HEK293T (cell line): ENCODE measurements at regions not wholly inside any gene's neighbourhood (a gene's known extent, or its start where the extent isn't known, plus 50 kb on each side); places are given as distances from the start of the nearest gene placed in this dataset.
A peak's percentile ranks its signal among the peaks of the same experiment; 100 is the strongest.

Experiments
- CTCF ChIA-PET: fragments of 350-600 bp; formaldehyde crosslinking; extraction: SDS; loops from one replicate; lab custom pipeline; 2021; ENCODE audit warnings: antibody characterized with exemption, inconsistent platforms; lab: Yijun Ruan, JAX
- POLR2A ChIA-PET: fragments of 350-600 bp; formaldehyde crosslinking; extraction: SDS; loops from one replicate; lab custom pipeline; 2020; ENCODE audit warnings: antibody characterized with exemption, inconsistent platforms; lab: Yijun Ruan, JAX
- DNase-seq: peaks from one replicate; pipeline ENCODE4 v3.0.0; 2012; ENCODE audit warnings: mixed read lengths; ENCODE audit errors: extremely low spot score
- ARNT ChIP-seq: fragments of 450-650 bp; IDR thresholded peaks from 2 replicates; pipeline ENCODE4 v1.6.1; 2017; ENCODE audit warnings: mild to moderate bottlenecking
- BHLHE40 ChIP-seq: fragments of 450-650 bp; IDR thresholded peaks from 2 replicates; pipeline ENCODE4 v1.6.1; 2016; ENCODE audit warnings: mild to moderate bottlenecking, moderate library complexity, borderline replicate concordance
- CTBP1 ChIP-seq: fragments of 450-650 bp; IDR thresholded peaks from 2 replicates; pipeline ENCODE4 v1.6.1; 2016; ENCODE audit warnings: borderline replicate concordance
- ELF4 ChIP-seq: fragments of 450-650 bp; IDR thresholded peaks from 2 replicates; pipeline ENCODE4 v1.6.1; 2017; ENCODE audit warnings: antibody characterized with exemption
- FOXA1 ChIP-seq: fragments of 450-650 bp; IDR thresholded peaks from 2 replicates; pipeline ENCODE4 v1.6.1; 2016; ENCODE audit warnings: mild to moderate bottlenecking
- FOXK2 ChIP-seq: fragments of 450-650 bp; IDR thresholded peaks from 2 replicates; pipeline ENCODE4 v1.6.1; 2016; ENCODE audit warnings: mild to moderate bottlenecking
- FOXM1 ChIP-seq: fragments of 450-650 bp; IDR thresholded peaks from 2 replicates; pipeline ENCODE4 v1.6.1; 2017; ENCODE audit warnings: mild to moderate bottlenecking, borderline replicate concordance
- HDGF ChIP-seq: fragments of 450-650 bp; IDR thresholded peaks from 2 replicates; pipeline ENCODE4 v1.6.1; 2017; ENCODE audit warnings: antibody characterized with exemption, borderline replicate concordance
- L3MBTL2 ChIP-seq: fragments of 450-650 bp; conservative IDR thresholded peaks from 2 replicates; pipeline ENCODE4 v1.6.1; 2016; ENCODE audit warnings: mild to moderate bottlenecking
- LEF1 ChIP-seq: fragments of 450-650 bp; IDR thresholded peaks from 2 replicates; pipeline ENCODE4 v1.6.1; 2017; ENCODE audit warnings: mild to moderate bottlenecking, borderline replicate concordance
- NFRKB ChIP-seq: fragments of 450-650 bp; IDR thresholded peaks from 2 replicates; pipeline ENCODE4 v1.6.1; 2016; ENCODE audit warnings: mild to moderate bottlenecking, moderate library complexity
- SP1 ChIP-seq: fragments of 450-650 bp; IDR thresholded peaks from 2 replicates; pipeline ENCODE4 v1.6.1; 2017
- SUZ12 ChIP-seq: fragments of 450-650 bp; IDR thresholded peaks from 2 replicates; pipeline ENCODE4 v1.6.1; 2016; ENCODE audit warnings: mild to moderate bottlenecking
- TARDBP ChIP-seq: fragments of 450-650 bp; IDR thresholded peaks from 2 replicates; pipeline ENCODE4 v1.6.1; 2016
- ZNF384 ChIP-seq: fragments of 450-650 bp; IDR thresholded peaks from 2 replicates; pipeline ENCODE4 v1.6.1; 2016
- TF ChIP-seq, protein P1 (sequence below): fragments of 450-650 bp; IDR thresholded peaks from 2 replicates; pipeline ENCODE4 v1.6.1; 2016

DNA sequence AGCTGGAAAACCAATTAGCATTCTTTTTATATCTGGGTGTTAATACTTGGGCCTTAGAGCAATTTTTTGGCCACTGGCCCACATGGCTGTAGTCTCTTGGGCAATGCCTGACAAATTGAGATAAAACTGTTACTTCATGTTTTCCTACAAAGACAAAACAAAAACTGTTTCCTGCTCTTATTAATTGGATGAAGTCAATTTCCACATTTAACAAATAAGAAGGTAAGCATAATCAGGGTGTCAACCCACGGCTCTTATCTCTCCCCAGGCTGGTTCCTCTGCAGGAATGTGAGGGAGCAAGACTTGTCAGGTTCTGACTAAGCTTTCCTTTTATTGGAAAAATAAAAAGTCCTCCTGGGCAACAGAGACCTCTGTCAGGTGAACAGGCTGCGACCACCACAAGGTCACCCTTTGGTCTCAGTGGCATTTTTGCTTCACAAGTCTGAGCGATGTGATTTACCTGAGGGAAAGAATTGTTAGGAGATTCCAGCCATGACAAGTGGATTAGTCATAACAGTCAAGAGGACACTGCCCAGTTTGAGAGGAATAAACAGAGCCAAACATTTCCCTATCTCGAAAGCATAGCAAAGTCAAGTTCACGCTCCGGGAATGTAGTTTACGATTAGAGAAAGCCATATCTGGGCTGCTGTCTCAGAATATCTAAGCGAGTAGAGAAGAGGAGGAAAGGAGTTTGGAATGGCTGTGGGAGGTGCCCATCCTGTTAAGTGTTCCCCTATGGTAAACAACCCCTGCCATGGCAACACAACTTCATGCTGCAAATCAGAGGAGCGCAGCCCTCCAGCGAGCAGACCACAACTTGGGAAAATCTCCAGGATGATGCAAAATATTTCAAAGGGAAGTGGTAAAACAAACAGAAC lies 144.4 kb downstream of the TES start:
- CTCF ChIA-PET, result no interaction called here
- DNase-seq, result no peak
- no peak for TF ChIP-seq NFRKB
- no peak for TF ChIP-seq LEF1
- no peak for TF ChIP-seq BHLHE40
- no peak for TF ChIP-seq ARNT
- TF ChIP-seq SUZ12, result no peak
- no peak for TF ChIP-seq HDGF
- TF ChIP-seq, protein P1, sequence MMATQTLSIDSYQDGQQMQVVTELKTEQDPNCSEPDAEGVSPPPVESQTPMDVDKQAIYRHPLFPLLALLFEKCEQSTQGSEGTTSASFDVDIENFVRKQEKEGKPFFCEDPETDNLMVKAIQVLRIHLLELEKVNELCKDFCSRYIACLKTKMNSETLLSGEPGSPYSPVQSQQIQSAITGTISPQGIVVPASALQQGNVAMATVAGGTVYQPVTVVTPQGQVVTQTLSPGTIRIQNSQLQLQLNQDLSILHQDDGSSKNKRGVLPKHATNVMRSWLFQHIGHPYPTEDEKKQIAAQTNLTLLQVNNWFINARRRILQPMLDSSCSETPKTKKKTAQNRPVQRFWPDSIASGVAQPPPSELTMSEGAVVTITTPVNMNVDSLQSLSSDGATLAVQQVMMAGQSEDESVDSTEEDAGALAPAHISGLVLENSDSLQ, result no peak
- TF ChIP-seq CTBP1, result no peak
- TF ChIP-seq FOXM1, result no peak
- TF ChIP-seq FOXA1, result no peak
- TF ChIP-seq TARDBP, result no peak
- TF ChIP-seq FOXK2, result no peak
- TF ChIP-seq L3MBTL2, result no peak
- TF ChIP-seq SP1, result no peak
- no peak for TF ChIP-seq ZNF384
- TF ChIP-seq ELF4, result no peak
- POLR2A ChIA-PET, result no interaction called here

- DNase-seq, result no peak
- CTCF ChIA-PET, result no interaction called here
- TF ChIP-seq NFRKB (no peak), L3MBTL2 (no peak), FOXK2 (no peak), SUZ12 (no peak), FOXM1 (no peak), ELF4 (no peak), TARDBP (no peak), FOXA1 (no peak)
- POLR2A ChIA-PET, result no interaction called here
Measured at GRCh38 chr7:116355424-116355765, 144.1 kb upstream of the CAV2 start.

- CTCF ChIA-PET, result no interaction called here
- TF ChIP-seq FOXA1 (no peak), SUZ12 (no peak), FOXK2 (no peak), SP1 (no peak), TARDBP (no peak), BHLHE40 (no peak), ARNT (no peak), LEF1 (no peak), HDGF (no peak), FOXM1 (no peak), ELF4 (no peak)
- TF ChIP-seq, protein P1, result no peak
- DNase-seq, result no peak
- POLR2A ChIA-PET, result no interaction called here
Measured at GRCh38 chr7:116356333-116356965, 143.1 kb upstream of the CAV2 start.

GRCh38 chr7:116356979-116357378 lies 142.6 kb upstream of the CAV2 start:
- DNase-seq, result peak; percentile 28
- TF ChIP-seq, protein P1, result peak; percentile 81
- no peak for TF ChIP-seq SUZ12
- ChIA-PET POLR2A (no interaction called here), CTCF (no interaction called here)

DNA sequence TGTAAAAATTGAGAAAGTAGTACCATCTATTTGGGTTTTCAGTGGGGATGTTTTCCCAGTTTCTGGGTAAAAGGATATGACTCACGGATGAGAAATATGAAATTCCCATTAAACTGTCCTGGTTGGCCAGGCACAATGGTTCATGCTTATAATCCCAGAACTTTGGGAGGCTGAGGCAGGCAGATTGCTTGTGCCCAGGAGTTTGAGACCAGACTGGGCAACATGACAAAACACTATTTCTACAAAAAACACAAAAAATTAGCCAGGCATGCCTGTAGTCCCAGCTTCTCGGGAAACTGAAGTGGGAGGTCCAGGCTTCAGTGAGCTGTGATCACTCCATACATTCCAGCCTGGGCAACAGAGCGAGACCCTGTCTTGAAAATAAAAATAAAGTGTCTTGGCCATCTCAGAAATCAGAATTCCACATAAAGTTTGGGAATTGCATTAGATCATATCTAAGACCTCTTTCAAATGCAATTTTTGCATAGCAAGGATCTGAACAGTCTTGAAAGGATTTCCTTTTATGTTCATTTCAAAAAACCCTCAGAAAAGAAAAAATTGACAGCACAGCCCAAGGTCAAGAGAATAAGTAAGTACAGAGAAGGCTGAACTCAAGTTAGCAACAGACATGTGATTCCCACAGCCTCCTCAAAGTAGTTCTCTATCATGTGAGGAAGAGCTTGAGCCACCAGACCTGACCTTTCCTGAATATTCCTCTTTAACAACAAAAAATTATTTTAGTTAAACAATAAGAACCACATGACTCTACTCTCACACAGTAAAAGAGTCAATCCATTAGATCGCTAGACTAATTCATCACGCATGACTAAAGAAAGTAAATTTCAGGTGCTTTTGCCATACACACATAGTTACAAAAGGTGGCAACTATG lies 141.5 kb upstream of the CAV2 start:
- no peak for TF ChIP-seq FOXM1
- TF ChIP-seq LEF1, result no peak
- no peak for TF ChIP-seq NFRKB
- ChIA-PET POLR2A (no interaction called here), CTCF (no interaction called here)
- DNase-seq, result no peak

GRCh38 chr7:116361767-116362166 lies 137.8 kb upstream of the CAV2 start:
- TF ChIP-seq ELF4 (no peak), TARDBP (no peak)
- POLR2A ChIA-PET, result no interaction called here
- CTCF ChIA-PET, result no interaction called here

More at GRCh38 chr7:116361767-116362166, 137.8 kb upstream of the CAV2 start:
- no peak for DNase-seq
